Duodenal mucosa (tissue), 2 donors: ENCODE measurements at regions not wholly inside any gene's neighbourhood (a gene's known extent, or its start where the extent isn't known, plus 50 kb on each side); places are given as distances from the start of the nearest gene placed in this dataset.

ENCODE experiments used
- H3K27ac ChIP-seq: one replicate; pipeline ENCODE4 v1.7.0; 2013; ENCODE audit warnings: low read depth, low read length
- H3K27me3 ChIP-seq, 2 donors: one replicate each; pipeline ENCODE4 v1.7.0; 2013; ENCODE audit warnings: low read length in 2 of 2, control low read depth in 1 of 2; ENCODE audit not compliant: insufficient read depth in 2 of 2, control insufficient read depth in 1 of 2
- H3K36me3 ChIP-seq, 2 donors: one replicate each; pipeline ENCODE4 v1.7.0; 2013; ENCODE audit warnings: low read length in 2 of 2, control low read depth in 1 of 2; ENCODE audit not compliant: insufficient read depth in 2 of 2, control insufficient read depth in 1 of 2
- H3K4me1 ChIP-seq, 2 donors: one replicate each; pipeline ENCODE4 v1.7.0; 2013; ENCODE audit warnings: low read length in 2 of 2, control low read depth in 1 of 2; ENCODE audit not compliant: insufficient read depth in 2 of 2, control insufficient read depth in 1 of 2
- H3K4me3 ChIP-seq, 2 donors: one replicate each; pipeline ENCODE4 v1.7.0; 2013; ENCODE audit warnings: low read length in 2 of 2, low read depth in 1 of 2
- H3K9ac ChIP-seq, 2 donors: one replicate each; pipeline ENCODE4 v1.7.0; 2013; ENCODE audit warnings: low read length in 2 of 2, low read depth in 1 of 2
- H3K9me3 ChIP-seq, 2 donors: one replicate each; pipeline ENCODE4 v1.7.0; 2013; ENCODE audit warnings: low read length in 2 of 2, control low read depth in 1 of 2; ENCODE audit not compliant: control insufficient read depth in 1 of 2

DNA sequence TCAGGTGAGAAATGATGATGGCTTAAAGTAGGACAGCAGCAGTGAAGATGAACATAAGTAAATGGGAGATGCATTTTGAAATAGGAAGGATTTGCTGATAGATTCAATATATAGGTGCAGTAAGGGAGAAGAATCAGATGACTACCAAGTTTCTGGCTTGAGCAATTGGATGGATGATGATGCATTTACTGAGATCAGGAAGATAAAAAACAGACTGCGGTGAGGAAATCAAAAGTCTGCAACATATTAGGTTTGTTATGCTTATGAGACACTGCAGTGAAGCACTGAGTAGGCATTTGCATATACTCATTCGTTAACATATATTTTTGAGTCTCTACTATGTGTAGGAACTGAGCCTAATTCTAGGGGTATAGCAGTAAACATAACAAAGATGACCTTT lies 184.2 kb downstream of the LACC1 start:
- H3K4me3 ChIP-seq = no peak overlapping the region
- no peak overlapping the region for H3K27ac ChIP-seq
- H3K4me1 ChIP-seq = no peaks in the 10 kb centered on the region
- no peaks in the 10 kb centered on the region for H3K27me3 ChIP-seq
- no peaks in the 10 kb centered on the region for H3K36me3 ChIP-seq
- H3K9me3 ChIP-seq = no peaks in the 10 kb centered on the region
- no peak overlapping the region for H3K9ac ChIP-seq

DNA sequence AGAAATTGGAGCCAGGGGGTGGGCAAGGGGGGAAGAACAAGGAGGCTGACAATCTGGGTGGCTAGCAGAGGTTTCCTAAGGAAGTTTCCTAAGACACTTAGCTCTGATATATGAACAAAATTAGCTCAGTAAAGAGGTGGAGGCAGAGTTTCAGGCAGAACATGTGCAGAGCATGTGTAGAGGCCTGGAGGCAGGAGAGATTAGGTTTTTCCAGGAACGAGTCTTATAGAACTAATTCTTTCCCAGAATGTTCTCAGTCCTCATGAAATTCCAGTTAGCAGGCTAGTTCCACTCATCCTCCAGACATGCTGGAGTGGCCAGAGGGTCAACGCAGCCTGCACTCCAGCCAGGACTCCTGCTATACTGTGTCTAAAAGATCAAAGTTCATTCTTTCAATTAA lies 184.7 kb downstream of the LACC1 start:
- no peak overlapping the region for H3K27ac ChIP-seq
- no peak overlapping the region for H3K9ac ChIP-seq
- no peak overlapping the region for H3K4me3 ChIP-seq
- H3K36me3 ChIP-seq = no peaks in the 10 kb centered on the region
- no peaks in the 10 kb centered on the region for H3K27me3 ChIP-seq
- no peaks in the 10 kb centered on the region for H3K9me3 ChIP-seq
- H3K4me1 ChIP-seq = no peaks in the 10 kb centered on the region

- Histone ChIP-seq H3K9me3 (no peaks in the 10 kb centered on the region), H3K36me3 (no peaks in the 10 kb centered on the region), H3K9ac (no peak overlapping the region), H3K27me3 (no peaks in the 10 kb centered on the region), H3K4me1 (no peaks in the 10 kb centered on the region), H3K27ac (no peak overlapping the region), H3K4me3 (no peak overlapping the region)
These were observed 188.5 kb downstream of the LACC1 start for GRCh38 chr13:44068169-44068568.

DNA sequence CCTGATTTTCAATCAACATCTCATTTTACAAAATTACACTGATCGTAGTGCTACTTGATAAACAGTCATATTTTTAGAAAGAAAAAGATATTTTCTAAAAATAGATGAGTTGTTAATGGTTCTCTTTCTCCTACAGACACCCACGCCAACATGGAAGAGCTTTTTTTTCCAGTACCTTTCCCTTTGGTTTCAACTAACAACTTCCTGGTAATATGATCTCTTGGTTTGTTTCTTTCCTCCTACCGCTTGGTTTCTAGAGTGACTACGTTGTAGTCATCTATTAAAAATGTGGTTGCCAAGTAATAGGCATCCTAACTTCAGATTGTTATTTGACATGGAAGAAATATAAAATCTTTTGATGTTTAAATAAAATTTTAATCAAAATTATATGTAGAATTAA lies 189.0 kb downstream of the LACC1 start:
- Histone ChIP-seq H3K4me1 (no peaks in the 10 kb centered on the region), H3K36me3 (no peaks in the 10 kb centered on the region), H3K27me3 (no peaks in the 10 kb centered on the region), H3K9me3 (no peaks in the 10 kb centered on the region), H3K9ac (no peak overlapping the region), H3K4me3 (no peak overlapping the region), H3K27ac (no peak overlapping the region)

DNA sequence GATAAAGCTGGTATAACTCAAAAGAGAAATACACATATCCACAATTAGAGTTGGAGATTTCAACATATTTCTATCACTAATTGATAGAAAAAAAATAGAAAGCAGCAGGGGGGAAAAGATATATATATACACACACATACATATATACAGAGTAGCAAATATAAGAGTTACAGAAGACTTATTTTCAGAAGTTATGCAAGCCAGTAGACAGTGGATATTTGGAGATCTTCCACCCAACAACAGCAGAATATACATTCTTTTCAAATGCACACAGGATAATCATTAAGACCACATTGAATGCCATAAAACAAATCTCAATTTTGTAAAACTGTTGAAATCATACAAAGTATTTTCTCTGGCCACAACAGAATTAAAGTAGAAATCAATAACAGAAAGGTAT lies 192.8 kb downstream of the LACC1 start:
- Histone ChIP-seq H3K36me3 (no peaks in the 10 kb centered on the region), H3K4me3 (no peak overlapping the region), H3K27ac (no peak overlapping the region), H3K4me1 (no peaks in the 10 kb centered on the region), H3K9me3 (no peaks in the 10 kb centered on the region), H3K27me3 (no peaks in the 10 kb centered on the region), H3K9ac (no peak overlapping the region)

DNA sequence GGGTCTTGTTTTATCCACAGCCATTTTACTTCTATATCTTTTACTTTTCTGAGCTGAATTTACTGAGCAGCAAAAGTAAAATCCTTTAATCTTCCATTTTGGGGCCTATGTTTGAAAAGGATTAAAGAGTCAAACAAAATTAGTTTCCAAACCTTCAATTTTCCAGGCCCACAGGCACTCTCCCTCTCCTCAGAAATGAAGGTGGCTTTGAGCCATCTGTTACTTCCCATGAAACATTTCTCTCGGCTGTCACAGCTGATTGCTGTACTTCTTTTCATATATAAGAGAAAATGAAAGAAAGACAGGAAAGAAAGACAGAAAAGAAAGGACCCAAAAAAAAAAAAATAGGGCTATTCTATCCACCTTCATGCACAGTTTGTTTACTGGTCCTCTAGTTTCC lies 194.9 kb downstream of the LACC1 start:
- Histone ChIP-seq H3K9ac (no peak overlapping the region), H3K36me3 (no peaks in the 10 kb centered on the region), H3K4me3 (no peak overlapping the region), H3K27ac (no peak overlapping the region), H3K4me1 (no peaks in the 10 kb centered on the region), H3K9me3 (no peaks in the 10 kb centered on the region), H3K27me3 (no peaks in the 10 kb centered on the region)

DNA sequence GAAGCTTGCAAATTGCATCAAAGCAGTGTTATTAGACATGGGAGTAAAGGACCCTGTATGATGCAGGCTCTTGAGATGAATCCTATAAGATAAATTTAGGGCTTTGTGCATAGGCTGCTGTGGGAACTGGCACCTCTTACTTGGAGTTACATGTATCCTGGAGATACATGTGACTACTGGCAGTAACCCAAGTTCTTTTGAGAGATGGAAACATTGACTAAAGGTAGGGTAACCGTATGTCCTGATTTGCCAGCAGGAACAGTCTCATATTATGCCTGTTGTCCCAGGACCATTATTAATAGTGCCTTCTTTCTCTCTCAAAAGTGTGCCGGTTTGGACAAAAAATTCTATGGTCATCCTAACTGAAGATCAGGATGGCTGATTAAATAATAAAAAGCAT lies 195.4 kb downstream of the LACC1 start:
- Histone ChIP-seq H3K9ac (no peak overlapping the region), H3K36me3 (no peaks in the 10 kb centered on the region), H3K4me3 (no peak overlapping the region), H3K9me3 (no peaks in the 10 kb centered on the region), H3K4me1 (no peaks in the 10 kb centered on the region), H3K27ac (no peak overlapping the region), H3K27me3 (no peaks in the 10 kb centered on the region)

DNA sequence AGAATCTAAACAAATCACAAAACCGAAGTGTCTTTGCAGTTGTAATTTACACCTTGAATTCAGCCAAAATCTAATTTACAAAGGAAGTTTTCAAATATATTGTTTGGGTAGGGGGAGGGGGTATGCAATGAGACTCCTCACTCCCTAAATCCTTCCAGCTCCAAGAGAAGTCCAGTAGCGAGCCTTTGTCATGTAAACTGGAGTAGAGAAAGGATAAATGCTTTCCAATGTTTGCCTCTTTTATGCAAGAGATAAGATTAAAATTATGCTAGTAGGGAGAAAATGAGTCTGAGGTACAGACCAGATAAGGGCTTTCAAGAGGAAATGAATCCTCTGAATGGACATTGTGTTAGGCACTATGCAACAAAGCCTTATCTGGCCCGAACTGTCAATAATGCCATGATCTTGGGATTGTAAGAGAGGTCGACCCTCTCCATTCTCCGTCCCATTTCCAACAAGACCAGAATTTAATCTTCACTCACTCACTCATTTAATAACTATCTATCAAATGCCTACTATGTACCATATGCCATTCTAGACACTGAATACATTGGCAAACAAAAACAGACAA lies 199.2 kb downstream of the LACC1 start:
- Histone ChIP-seq H3K4me1 (no peaks in the 10 kb centered on the region), H3K36me3 (no peaks in the 10 kb centered on the region), H3K27me3 (no peaks in the 10 kb centered on the region), H3K9ac (no peak overlapping the region), H3K9me3 (peaks cover 0 to 3% of the 10 kb centered on the region in 2 donors), H3K4me3 (no peak overlapping the region), H3K27ac (no peak overlapping the region)

GRCh38 chr13:44079413-44080205 lies 199.9 kb downstream of the LACC1 start:
- no peaks in the 10 kb centered on the region for H3K27me3 ChIP-seq
- H3K36me3 ChIP-seq = no peaks in the 10 kb centered on the region
- H3K4me1 ChIP-seq = no peaks in the 10 kb centered on the region
- H3K9ac ChIP-seq = no peak overlapping the region
- no peak overlapping the region for H3K27ac ChIP-seq
- no peak overlapping the region for H3K4me3 ChIP-seq
- H3K9me3 ChIP-seq = peaks cover 0 to 3% of the 10 kb centered on the region in 2 donors

DNA sequence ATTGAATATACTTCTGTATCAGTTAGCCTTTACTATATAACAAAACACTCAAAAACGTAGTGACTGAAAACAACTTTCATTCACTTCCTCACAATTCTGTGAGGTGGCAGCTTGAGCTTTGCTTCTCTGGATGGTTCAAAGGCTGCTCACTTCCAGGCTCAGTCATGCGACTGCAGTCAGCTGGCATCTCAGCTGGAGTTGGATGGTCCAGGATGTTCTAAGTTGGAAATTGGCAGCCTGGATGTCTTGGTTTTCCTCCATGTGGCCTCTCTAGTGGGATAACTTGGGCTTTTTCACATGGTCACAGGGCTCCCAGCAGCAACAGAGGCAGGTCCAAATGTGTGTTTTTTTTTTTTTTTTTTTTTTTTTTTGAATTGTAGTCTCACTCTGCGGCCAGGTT lies 204.4 kb downstream of the LACC1 start:
- Histone ChIP-seq H3K36me3 (no peaks in the 10 kb centered on the region), H3K4me3 (no peak overlapping the region), H3K9ac (no peak overlapping the region), H3K9me3 (peaks cover 0 to 3% of the 10 kb centered on the region in 2 donors), H3K27ac (no peak overlapping the region), H3K27me3 (no peaks in the 10 kb centered on the region), H3K4me1 (no peaks in the 10 kb centered on the region)
